ENCODE measurements at regions not wholly inside any gene's neighbourhood (a gene's known extent, or its start where the extent isn't known, plus 50 kb on each side); places are given as distances from the start of the nearest gene placed in this dataset.
A peak's percentile ranks its signal among the peaks of the same experiment; 100 is the strongest.

- no peak overlapping the region for H3K4me3 ChIP-seq
- no peak for ATAC-seq
These were observed 176.7 kb downstream of the KLHL28 start for GRCh38 chr14:44785096-44785495.

GRCh38 chr14:44783901-44784300, 177.8 kb downstream of the KLHL28 start:
- no peak overlapping the region for H3K4me3 ChIP-seq
- ATAC-seq: no peak
- no peaks in the 10 kb centered on the region for H3K36me3 ChIP-seq
- DNase-seq: no peak
- intact Hi-C loops (cut with DNase I): no loop called here
- no peaks in the 10 kb centered on the region for H3K27me3 ChIP-seq (ENCODE audit: low read depth)
- H3K27ac ChIP-seq: no peak overlapping the region
- no peaks in the 10 kb centered on the region for H3K9me3 ChIP-seq
- no peaks in the 10 kb centered on the region for H3K4me1 ChIP-seq
- TF ChIP-seq CTCF (IDR thresholded peaks at IDR 0.05): no peak

More at GRCh38 chr14:44785096-44785495, 176.7 kb downstream of the KLHL28 start:
- no peaks in the 10 kb centered on the region for H3K27me3 ChIP-seq (ENCODE audit: low read depth)
- H3K4me1 ChIP-seq: no peaks in the 10 kb centered on the region
- H3K27ac ChIP-seq: no peak overlapping the region
- no peaks in the 10 kb centered on the region for H3K36me3 ChIP-seq
- DNase-seq: no peak
- intact Hi-C loops (cut with DNase I): no loop called here
- no peaks in the 10 kb centered on the region for H3K9me3 ChIP-seq
- no peak for TF ChIP-seq CTCF (IDR thresholded peaks at IDR 0.05)

- no peak for TF ChIP-seq CTCF (IDR thresholded peaks at IDR 0.05)
- intact Hi-C loops (cut with DNase I): no loop called here
- Histone ChIP-seq H3K4me3 (no peak overlapping the region), H3K36me3 (no peaks in the 10 kb centered on the region), H3K27ac (no peak overlapping the region), H3K27me3 (ENCODE audit: low read depth) (no peaks in the 10 kb centered on the region), H3K9me3 (no peaks in the 10 kb centered on the region), H3K4me1 (no peaks in the 10 kb centered on the region)
- DNase-seq (no peak), ATAC-seq (peak in 1 of 2 donors; percentile 51)
These were observed 178.9 kb downstream of the KLHL28 start for GRCh38 chr14:44782775-44783238.

- ATAC-seq: no peak
- TF ChIP-seq CTCF (IDR thresholded peaks at IDR 0.05): no peak
- intact Hi-C loops (cut with DNase I): no loop called here
- H3K4me1 ChIP-seq: no peaks in the 10 kb centered on the region
- no peak overlapping the region for H3K27ac ChIP-seq
- H3K9me3 ChIP-seq: no peaks in the 10 kb centered on the region
- DNase-seq: no peak
- H3K36me3 ChIP-seq: no peaks in the 10 kb centered on the region
- no peak overlapping the region for H3K4me3 ChIP-seq
- H3K27me3 ChIP-seq (ENCODE audit: low read depth): no peaks in the 10 kb centered on the region
These were observed 180.8 kb downstream of the KLHL28 start for GRCh38 chr14:44780989-44781388.

GRCh38 chr14:44778604-44779003, 183.1 kb downstream of the KLHL28 start:
- no peak for TF ChIP-seq CTCF (IDR thresholded peaks at IDR 0.05)
- intact Hi-C loops (cut with DNase I): no loop called here
- Histone ChIP-seq H3K9me3 (no peaks in the 10 kb centered on the region), H3K27me3 (ENCODE audit: low read depth) (no peaks in the 10 kb centered on the region), H3K4me1 (no peaks in the 10 kb centered on the region), H3K27ac (no peak overlapping the region), H3K4me3 (no peak overlapping the region), H3K36me3 (no peaks in the 10 kb centered on the region)
- ATAC-seq: no peak
- no peak for DNase-seq

GRCh38 chr14:44777584-44777983, 184.2 kb downstream of the KLHL28 start:
- Histone ChIP-seq H3K4me1 (no peaks in the 10 kb centered on the region), H3K27me3 (ENCODE audit: low read depth) (no peaks in the 10 kb centered on the region), H3K27ac (no peak overlapping the region), H3K36me3 (no peaks in the 10 kb centered on the region), H3K9me3 (no peaks in the 10 kb centered on the region), H3K4me3 (no peak overlapping the region)
- intact Hi-C loops (cut with DNase I): no loop called here
- DNase-seq (no peak), ATAC-seq (no peak)
- TF ChIP-seq CTCF (IDR thresholded peaks at IDR 0.05): no peak

Measured in lower lobe of right lung (tissue), 2 donors.